C1 segment of cervical spinal cord (tissue), 14 donors: ENCODE measurements at regions not wholly inside any gene's neighbourhood (a gene's known extent, or its start where the extent isn't known, plus 50 kb on each side); places are given as distances from the start of the nearest gene placed in this dataset.

Source experiments
- DNase-seq, 14 donors: peaks; one replicate each; lab custom pipeline; 2025; lab: John Stamatoyannopoulos, UW

DNA sequence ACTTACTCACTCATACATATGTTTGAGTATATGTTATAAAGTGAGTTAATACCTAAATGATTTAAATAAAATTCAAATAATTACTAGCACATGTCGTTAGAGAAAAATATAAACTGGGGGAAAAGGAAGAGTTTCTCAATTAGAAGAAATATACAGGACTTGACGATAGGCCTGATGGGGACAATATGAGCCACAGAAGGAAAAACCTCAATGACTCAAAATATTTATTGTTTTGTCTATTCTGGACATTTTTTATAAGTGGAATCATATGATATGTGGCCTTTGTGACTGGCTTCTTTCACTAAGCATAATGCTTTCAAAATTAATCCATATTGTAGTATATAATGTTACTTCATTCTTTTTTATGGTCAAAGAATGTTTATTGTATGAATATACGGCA, 339.2 kb upstream of the PMFBP1 start:
- no peak for DNase-seq

DNA sequence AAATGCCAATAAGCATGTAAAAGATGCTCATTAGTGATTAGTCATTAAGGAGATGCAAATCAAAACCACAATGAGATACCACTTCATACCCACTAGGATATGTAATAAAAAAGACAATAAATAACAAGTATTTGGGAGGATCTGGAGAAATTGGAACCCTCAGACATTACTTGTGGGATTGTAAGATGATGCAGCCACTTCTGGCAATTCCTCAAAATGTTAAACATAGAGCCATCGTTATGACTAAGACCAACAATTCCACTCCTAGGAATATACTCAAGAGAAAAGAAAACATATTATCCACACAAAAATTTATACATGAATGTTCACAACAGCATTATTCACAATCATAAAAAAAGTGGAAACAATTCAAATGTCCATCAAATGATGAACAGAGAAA, 336.2 kb upstream of the PMFBP1 start:
- DNase-seq = no peak

GRCh38 chr16:72502594-72503005, 330.6 kb upstream of the PMFBP1 start:
- DNase-seq = no peak

DNA sequence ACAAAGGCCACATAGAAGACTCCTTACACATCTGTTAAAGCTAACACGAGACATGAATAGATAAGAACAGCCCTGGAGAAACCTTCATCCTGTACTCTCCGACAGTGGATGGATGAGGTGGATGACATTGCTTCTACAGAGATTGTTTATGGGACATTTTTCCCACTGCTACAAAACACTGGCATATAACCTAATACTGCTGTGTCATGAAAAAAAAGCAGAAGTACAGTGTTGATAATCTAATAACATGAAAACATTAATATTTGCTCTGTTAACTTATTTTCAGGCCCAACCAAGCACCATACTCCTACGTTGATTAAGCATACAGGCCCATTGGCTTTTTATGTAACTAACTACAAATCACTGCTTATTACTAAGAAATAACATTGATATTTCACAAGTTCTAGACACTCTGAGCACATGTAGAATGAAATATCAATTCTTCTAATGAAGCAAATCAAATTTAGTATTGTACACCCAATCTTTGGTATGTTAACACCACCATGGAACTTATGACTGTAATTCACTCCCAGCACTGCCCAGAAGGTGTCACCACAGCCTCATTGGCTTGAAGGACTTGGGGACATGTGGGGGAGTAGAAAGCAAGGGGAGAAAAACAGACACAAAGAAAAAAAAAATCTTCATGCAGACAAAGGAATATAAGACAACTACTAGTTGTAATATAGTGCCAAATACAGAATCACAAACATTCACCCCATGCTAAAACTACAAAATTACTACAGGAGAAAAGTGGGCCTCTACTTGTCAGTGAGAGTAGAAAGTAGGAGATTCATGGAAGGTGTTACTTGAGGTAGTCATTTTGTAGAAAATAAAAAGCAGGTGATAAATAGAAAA, 330.0 kb upstream of the PMFBP1 start:
- DNase-seq = peak in 10 of 14 donors; percentile 0 to 49 (median 2)

DNA sequence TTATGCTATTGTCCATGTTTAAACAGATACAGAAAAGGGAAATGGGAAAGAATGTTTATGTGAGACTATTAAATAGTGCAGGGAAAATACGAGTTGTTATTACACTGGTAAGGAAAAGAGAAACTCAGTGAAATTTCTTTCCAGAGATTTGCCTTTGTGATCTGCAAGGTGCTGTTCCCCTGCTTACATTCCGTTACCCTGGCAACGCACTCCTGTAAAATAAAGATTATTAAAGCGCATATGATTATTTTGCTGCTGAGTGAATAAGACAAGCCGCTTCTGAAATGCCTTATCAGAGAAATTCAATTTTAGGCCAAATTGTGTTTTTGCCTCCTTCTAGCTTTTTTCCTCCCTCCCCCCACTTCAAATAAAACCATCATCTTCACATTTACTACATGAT, 328.6 kb upstream of the PMFBP1 start:
- no peak for DNase-seq

DNA sequence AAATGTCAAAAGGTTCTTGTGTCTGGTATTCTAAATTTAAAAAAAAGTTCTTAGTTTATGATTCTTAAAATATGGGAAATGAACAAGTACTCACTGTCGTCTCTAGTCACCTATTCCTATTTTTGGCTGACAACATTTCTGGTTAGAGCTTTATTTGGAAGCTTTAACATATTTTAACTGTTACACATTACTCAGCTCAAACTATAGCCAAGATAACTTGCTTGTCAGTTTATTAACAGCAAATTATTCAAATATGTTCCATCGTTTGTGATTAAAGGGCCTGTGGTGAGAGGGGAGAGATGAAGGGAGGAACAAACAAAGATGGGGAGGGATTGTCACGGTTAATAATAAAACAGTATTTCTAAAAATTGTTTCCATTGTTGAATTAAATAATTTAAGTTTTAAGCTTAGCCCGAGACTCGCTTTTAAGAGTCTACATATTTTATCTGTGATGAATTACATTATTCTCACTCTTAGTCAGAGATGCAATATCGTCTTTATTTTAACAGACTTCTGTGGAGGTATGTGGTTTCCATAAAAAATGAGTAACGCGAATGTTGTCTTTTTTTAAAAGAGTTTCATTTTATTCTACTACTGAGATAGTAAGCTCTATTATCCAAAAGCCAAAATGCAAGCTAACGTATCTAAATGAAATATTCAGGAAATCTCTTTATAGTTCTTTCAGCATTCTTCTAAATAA, 321.9 kb upstream of the PMFBP1 start:
- DNase-seq = no peak

- no peak for DNase-seq
Observed at GRCh38 chr16:72487283-72487682, 315.3 kb upstream of the PMFBP1 start.

- no peak for DNase-seq
Observed at GRCh38 chr16:72482695-72483094, 310.7 kb upstream of the PMFBP1 start.

GRCh38 chr16:72481419-72481818, 309.5 kb upstream of the PMFBP1 start:
- DNase-seq = no peak

GRCh38 chr16:72480911-72481310, 309.0 kb upstream of the PMFBP1 start:
- DNase-seq = no peak

DNA sequence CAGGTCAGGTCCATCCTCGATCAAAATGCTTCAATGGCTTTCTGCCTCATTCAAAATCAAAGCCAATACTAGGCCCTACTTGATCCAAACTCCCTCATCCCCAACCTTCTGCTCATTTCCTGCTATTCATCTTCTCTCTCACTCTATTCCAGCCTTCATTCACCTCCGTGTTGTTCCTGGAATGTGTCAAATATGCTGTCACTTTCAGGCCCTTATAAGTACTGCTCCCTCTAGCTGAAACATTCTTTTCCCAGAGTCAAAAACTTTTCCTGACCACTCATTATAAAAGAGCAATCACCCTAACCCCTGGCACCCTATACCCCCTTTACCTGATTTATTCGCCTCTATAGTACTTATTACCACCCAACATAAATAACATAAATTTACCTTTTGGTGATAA, 303.7 kb upstream of the PMFBP1 start:
- no peak for DNase-seq

DNA sequence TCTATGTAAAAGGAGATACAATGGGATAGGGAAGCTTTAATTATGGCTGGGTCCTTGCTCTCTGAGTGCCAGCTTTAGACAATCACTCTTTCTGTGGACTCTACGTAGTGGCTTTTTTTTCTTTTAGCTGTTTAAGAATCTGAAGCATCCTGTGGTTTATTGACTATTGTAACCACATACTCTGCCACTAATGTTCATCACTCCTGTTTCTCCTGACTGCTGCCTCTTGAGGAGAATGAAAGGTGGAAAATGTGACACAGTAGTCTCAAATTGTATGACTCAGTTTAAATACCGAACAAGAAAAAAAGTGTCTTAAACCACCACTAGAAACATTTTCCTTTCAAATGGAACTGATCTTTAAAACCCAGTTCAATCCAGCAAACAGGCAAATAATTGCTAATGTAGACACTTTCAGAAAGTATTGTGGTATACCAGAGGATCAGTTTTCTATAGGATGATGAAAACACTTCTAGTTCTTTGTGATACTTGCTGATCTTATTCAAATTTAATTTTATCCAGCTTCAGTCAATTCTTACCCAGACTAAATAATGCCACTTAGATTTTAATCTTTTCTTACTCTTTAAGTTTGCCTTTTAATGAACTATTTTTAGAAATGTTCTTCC, 302.7 kb upstream of the PMFBP1 start:
- DNase-seq = no peak

DNA sequence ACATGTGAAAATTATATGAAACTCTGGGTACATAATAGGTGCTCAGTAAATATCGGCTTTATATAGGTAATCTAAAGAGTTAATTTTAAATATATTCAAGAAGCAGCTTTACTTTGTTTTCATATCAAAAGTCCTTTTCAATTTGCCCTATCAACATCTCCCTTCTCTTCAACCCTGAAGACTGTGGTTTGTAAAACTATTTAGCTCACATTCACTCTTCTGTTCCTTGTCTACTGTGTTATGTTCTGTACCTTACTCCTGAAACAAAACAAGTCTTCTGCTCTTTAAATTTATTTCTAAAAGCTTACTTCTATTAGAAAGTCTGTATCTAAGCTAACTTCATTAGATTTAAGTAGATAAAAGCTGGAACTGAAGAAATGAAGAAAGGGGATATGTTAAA, 301.7 kb upstream of the PMFBP1 start:
- no peak for DNase-seq

- DNase-seq = no peak
Observed at GRCh38 chr16:72471317-72471924, 299.5 kb upstream of the PMFBP1 start.

DNA sequence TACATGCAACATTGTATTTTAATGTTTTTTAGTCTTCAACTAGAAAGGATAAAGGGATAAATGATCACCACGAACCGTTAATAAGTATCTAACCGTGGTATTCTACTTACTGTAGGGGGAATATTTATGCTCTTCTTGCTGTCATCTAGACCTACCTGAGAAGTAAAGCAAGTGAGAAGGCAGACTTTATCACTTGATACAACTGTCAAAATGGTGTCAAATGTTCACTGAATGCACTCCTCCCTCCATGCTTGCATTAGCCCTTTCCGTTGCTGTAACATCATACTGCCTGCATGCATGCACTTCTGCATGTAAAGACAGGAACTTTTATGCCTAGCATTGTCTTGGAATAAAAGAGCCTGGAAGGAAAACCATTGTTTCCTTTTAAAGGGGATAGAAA, 298.6 kb upstream of the PMFBP1 start:
- no peak for DNase-seq

- DNase-seq = no peak
Observed at GRCh38 chr16:72469932-72470331, 298.0 kb upstream of the PMFBP1 start.

DNA sequence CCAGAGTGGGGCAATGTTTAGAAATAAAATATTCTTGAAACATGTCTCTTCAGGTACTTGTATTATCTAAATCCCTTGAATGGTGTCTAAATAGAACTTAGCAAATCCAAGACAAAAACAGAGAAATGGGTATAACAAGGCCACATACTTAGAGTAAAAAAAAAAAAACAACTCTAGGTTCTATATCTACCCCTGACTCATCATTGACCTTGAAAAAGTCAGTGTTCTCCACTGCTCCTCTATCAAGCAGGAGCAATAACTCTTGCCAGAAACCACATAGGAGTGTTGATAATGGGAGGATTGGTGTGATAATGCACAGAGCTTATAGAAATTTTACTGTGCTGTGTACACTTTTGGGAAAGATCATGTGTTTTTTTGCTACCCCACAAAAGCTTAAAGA, 296.6 kb upstream of the PMFBP1 start:
- no peak for DNase-seq

DNA sequence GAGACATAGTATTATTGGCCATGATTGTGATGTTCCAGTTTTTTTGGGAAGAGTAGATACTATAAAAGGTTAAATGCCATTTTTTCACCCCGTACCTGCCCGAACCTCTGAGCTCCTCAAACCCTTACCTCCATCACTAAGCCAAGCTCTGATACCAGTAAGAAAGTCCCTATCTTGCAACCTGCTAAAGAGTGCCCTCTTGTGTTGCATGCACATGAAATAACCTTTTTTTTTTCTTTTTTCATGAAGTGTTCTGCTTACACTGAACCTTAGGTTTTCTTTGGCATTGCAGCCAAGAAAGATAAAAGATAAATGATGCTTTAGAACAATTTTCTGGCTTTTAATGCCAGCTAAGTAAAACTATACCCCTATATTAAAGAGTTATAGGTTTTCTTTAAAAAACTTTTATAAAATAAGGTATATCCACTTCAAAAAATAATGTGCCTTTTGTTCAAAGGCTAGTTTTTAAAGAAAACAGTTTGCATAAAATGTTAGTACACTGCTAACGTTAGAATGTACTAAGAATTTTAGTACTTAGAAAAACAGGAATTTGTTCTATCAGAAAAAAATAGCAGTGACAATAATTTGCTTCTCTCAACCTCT, 295.3 kb upstream of the PMFBP1 start:
- DNase-seq = peak in 1 of 14 donors; percentile 9

DNA sequence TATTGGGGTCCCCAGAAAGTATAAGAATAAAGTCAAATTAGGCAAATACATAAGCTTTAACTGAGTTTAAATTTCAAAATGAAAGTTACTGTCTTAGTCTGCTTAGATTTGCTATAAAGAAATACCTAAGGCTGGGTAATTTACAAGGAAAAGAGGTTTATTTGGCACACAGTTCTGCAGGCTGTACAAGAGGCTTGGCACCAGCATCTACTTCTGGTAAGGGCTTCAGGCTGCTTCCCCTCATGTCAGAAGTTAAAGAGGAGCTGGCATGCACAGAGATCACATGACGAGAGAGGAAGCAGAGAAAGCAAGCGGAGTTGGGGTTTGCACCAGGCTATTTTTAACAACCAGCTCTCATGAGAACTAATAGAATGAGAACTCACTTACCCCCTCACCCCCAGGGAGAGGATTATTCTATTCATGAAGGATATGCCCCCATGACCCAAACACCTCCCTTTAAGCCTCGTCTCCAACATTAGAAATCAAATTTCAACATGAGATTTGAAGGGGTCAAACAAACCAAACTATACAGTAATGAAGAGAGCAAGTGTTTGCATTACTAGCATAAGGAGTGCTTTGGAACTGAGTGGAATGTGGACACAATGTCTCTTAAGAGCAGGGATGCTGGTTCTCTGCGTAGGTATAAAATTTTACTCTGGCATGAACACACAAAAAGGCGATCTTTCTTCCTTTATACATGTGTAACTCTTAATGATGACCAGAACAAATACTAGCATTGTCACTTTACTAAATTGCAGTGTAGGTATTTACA, 292.8 kb upstream of the PMFBP1 start:
- no peak for DNase-seq

GRCh38 chr16:72464052-72464451, 292.1 kb upstream of the PMFBP1 start:
- no peak for DNase-seq

GRCh38 chr16:72458035-72458434, 286.1 kb upstream of the PMFBP1 start:
- DNase-seq = no peak
